LoVo (cell line): ENCODE measurements at regions not wholly inside any gene's neighbourhood (a gene's known extent, or its start where the extent isn't known, plus 50 kb on each side); places are given as distances from the start of the nearest gene placed in this dataset.
"Not testable (repeated sequence)": the region's sequence is repeated elsewhere in the genome, so short reads cannot be mapped to it uniquely, and the experiment has no call there.

ENCODE experiments used
- DNase-seq: peaks from one replicate; pipeline ENCODE4 v3.0.0-alpha.2; 2016; ENCODE audit warnings: low spot score

DNA sequence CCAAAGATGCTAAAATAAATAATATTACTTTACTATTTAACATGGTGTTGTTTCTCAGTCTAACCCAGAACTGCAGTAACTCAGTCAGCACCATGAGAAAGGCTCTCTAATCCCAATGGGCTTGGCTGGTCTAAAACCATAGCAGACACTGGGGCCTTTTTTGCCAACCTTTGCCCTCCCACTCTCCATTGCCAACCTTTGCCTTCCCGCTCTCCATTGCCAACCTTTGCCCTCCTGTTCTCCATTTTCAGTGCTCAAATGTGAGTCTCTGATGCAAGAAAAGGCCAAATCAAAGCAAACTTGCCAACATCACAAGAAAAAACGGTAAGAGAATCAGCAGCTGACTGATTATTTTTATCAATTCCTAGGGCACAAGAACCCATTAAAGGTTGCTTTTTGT, 1681.2 kb downstream of the SLITRK5 start:
- no peak for DNase-seq

- no peak for DNase-seq
These were observed 1690.7 kb downstream of the SLITRK5 start for GRCh38 chr13:89361909-89362308.

- no peak for DNase-seq
These were observed 1692.0 kb downstream of the SLITRK5 start for GRCh38 chr13:89363144-89363543.

GRCh38 chr13:89372193-89372592, 1701.0 kb downstream of the SLITRK5 start:
- no peak for DNase-seq

DNA sequence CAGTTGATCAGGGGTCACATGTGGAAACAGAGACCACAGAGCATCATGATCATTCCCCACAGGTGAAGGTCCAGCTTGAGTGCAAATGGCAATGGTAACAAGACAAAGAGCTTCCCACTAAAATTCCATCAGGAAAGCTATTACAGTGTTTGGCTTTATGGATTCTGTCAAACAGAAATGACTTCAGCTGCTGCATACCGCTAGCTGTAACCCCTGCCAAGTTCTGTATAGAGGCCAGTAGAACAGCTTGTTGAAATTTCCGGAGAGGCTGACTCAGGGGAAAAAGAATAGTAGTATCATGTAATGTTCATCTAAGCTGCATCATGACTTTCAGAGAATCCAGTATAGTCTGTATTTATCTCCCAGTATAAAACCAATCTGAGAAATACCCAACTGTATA, 1704.7 kb downstream of the SLITRK5 start:
- no peak for DNase-seq

GRCh38 chr13:89380101-89380500, 1708.9 kb downstream of the SLITRK5 start:
- peak; percentile 69 for DNase-seq

GRCh38 chr13:89382981-89383380, 1711.8 kb downstream of the SLITRK5 start:
- DNase-seq: no peak

DNA sequence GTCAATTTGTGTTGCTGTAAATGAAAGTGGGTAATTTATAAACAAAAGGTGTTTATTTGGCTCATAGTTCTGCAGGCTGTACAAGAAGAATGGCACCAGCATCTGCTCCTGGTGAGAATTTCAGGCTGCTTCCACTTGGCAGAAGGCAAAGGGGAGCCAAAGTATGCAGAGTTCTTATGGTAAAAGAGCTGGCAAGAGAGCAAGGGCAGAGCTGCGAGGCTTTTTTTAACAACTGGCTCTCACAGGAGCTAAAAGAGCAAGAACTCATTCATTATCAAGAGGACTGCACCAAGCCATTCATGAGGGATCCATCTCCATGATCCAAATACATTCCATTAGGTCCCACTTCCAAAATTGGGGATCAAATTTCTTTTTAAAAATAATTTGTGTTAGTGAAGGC, 1712.7 kb downstream of the SLITRK5 start:
- no peak for DNase-seq

DNA sequence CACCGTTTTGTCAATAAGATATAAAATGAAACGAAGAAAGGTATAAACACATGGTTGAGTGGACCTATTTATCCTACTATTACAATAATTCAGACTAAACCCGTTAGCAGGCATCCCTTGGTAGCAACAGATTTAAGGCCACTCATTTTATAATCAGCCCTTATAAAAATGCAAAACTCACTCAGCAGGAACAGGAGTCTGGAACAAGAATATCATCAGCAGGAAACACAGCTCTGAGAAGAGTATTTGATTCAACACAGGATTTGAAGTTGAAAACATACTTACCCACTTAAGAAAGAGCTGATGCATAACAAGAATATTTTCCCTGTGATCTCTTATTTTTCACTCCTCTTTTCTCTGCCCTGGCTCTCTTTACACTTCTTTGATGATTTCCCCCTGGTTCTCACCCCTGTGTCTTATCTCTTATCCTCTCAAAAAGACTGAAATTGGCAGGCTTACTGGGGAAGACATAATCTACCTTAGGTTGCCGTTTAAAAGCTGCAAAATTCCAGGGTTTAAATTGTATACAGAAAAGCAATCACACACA, 1722.7 kb downstream of the SLITRK5 start:
- no peak for DNase-seq

GRCh38 chr13:89401264-89401675, 1730.1 kb downstream of the SLITRK5 start:
- DNase-seq: peak; percentile 38

DNA sequence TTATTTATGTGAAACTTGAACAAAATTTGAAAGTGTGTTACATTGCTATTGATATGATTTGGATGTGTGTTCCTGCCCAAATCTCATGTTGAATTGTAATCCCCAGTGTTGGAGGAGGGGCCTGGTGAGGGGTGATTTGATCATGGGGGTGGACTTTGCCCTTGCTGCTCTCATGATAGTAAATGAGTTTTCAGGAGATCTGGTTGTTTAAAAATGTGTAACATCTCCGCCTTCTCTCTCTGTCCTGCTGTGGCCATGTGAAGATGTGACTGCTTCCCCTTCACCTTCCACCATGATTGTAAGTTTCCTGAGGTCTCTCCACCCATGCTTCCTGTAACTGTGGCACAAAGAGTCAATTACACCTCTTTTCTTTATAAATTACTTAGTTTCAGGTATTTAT, 1731.0 kb downstream of the SLITRK5 start:
- no peak for DNase-seq

GRCh38 chr13:89406096-89406495, 1734.9 kb downstream of the SLITRK5 start:
- not testable (repeated sequence) for DNase-seq

DNA sequence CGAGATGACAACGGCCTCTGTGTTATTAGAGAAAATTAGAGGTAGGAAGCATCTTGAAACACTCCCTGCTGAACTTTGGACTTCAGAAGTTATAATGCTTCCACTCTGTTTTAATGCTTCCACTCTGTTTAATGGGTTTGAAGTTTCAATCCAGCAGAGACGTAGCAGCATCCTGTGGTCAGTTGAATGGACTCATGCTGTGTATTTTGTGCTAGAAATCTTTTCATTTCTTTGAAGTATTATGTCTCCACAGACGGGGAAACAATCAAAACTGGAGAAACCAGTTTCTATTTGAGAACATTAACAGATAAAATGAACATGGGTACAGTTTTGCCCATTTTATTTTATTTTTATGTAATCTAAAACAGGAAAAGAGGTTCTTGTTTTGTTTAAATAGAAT, 1736.2 kb downstream of the SLITRK5 start:
- DNase-seq: peak; percentile 32

DNA sequence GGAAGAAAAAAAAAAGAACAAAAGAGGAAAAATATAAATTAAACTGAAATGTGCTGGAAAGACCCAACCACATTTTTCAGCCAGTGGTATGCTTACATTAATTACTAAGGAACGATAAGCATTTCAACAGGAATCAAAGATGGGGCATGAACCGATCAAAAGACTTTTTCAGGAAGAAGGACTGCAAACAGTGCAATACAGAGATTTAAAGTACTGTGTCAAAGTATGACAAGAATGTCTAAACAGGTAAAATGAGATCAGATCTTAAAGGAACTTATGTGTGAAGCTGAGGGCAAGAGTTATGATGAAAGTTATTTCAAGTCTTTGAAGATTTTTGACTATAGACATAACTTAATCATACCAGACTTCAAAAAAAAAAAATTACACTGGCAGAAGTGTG, 1761.8 kb downstream of the SLITRK5 start:
- DNase-seq: no peak

GRCh38 chr13:89434624-89435023, 1763.5 kb downstream of the SLITRK5 start:
- not testable (repeated sequence) for DNase-seq

GRCh38 chr13:89454681-89455080, 1783.5 kb downstream of the SLITRK5 start:
- no peak for DNase-seq

- DNase-seq: no peak
These were observed 1784.1 kb downstream of the SLITRK5 start for GRCh38 chr13:89455225-89455624.

GRCh38 chr13:89455741-89456140, 1784.6 kb downstream of the SLITRK5 start:
- DNase-seq: no peak

DNA sequence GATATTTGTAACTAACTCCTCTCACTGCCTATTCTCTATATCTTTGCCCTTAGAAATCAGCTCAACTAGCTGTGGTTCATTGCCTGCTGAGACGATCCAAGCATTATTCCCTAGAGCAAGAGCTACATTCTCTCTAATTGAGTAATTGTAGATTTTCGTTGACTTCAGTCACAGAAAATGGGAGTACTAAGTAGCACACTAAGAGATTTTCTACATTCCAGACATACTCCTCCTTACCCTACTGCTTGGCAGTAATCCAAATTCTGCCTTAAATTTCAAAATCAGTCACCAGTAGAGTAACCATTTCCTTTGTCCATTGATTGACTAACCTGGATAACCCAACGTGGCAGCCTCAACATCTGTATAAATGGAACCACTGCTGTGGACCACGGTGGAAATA, 1786.8 kb downstream of the SLITRK5 start:
- peak; percentile 1 for DNase-seq

- no peak for DNase-seq
These were observed 1787.3 kb downstream of the SLITRK5 start for GRCh38 chr13:89458456-89458855.

GRCh38 chr13:89460895-89461294, 1789.7 kb downstream of the SLITRK5 start:
- DNase-seq: not testable (repeated sequence)

DNA sequence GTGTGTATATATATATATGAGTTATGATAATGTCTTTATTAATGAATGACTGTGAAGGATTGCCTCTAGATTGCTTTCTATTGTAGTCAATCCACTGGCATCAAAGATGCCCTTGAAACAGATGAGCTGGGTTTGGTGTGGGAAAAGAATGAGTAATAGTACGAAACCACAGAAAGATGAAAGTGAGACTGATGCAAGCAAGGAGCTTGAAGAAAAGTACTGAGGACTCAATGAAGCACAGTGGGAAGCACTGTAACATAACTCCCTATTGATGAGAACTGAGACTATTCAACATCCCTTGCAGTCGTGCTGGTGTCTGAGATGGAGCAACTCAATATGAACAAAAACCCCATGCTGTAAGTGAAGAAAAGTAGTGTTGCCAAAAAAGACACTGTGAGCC, 1794.2 kb downstream of the SLITRK5 start:
- DNase-seq: no peak

DNA sequence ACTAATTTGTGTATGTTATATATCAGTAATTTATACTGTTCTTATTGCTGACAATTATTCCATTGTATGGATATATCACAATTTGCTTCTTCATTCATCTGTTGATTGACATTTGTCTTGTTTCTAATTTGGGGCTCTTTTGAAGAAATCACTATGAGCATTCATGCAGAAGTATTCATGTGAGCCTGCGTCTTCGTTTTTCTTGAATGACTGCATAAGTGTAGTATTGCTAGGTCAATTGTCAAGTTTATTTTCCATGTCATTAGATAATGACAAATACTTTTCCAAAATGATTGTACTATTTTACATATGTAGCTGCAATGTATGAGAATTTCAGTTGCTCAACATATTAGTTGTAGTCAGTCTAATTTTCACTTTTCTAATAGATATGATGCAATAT, 1796.9 kb downstream of the SLITRK5 start:
- no peak for DNase-seq

DNA sequence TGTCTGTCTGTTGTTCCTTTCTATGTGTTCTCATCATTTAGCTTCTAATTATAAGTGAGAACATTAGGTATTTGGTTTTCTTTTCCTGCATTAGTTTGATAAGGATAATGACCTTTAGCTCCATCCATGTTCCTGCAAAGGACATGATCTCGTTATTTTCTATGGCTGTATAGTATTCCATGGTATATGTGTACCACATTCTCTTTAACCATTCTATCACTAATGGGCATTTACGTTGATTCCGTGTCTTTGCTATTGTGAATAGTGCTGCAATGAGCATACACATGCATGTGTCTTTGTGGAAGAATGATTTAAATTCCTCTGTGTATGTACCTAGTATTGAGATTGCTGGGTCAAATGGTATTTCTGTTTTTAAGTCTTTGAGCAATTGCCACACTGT, 1799.7 kb downstream of the SLITRK5 start:
- no peak for DNase-seq

GRCh38 chr13:89474432-89474831, 1803.3 kb downstream of the SLITRK5 start:
- no peak for DNase-seq
